Panc1 (cell line): ENCODE measurements at regions not wholly inside any gene's neighbourhood (a gene's known extent, or its start where the extent isn't known, plus 50 kb on each side); places are given as distances from the start of the nearest gene placed in this dataset.

Experiments used
- ATAC-seq: fragments of 200-7000 bp; cut with Tn5 transposase; 2 replicates; pipeline ENCODE4 v1.9.1; 2020; ENCODE audit warnings: mild to moderate bottlenecking, moderate library complexity
- BruUV-seq: library from RNA; stranded (reverse); fragments of 400-500 nt; replicated peaks from 2 replicates; lab custom pipeline; 2021; lab: Mats Ljungman, UMichigan
- CTCF ChIA-PET: fragments of 300-600 bp; sonication (Branson Sonifier 250); formaldehyde crosslinking; loops from one replicate; lab custom pipeline; 2022; ENCODE audit warnings: antibody characterized with exemption; lab: Charles Lee
- POLR2A ChIA-PET: fragments of 300-600 bp; sonication (Branson Sonifier 250); formaldehyde crosslinking; loops from one replicate; lab custom pipeline; 2022; ENCODE audit warnings: antibody characterized with exemption; lab: Charles Lee
- DNase-seq: peaks from one replicate; pipeline ENCODE4 v3.0.0-alpha.2; 2010; ENCODE audit warnings: low read depth, low spot score
- H3K27ac ChIP-seq: 2 replicates; pipeline ENCODE4 v1.5.1; 2011; ENCODE audit warnings: mild to moderate bottlenecking, low read length, inconsistent platforms
- H3K27me3 ChIP-seq: fragments of 200-500 bp; sonication (Bioruptor generic); 2 replicates; pipeline ENCODE4 v1.6.0; 2014; ENCODE audit warnings: low read length, inconsistent platforms; ENCODE audit not compliant: control insufficient read depth, insufficient read depth
- H3K36me3 ChIP-seq: fragments of 200-500 bp; sonication (Bioruptor generic); 2 replicates; pipeline ENCODE4 v1.5.1; 2014; ENCODE audit warnings: inconsistent platforms, mild to moderate bottlenecking, low read length, moderate library complexity; ENCODE audit not compliant: control insufficient read depth, insufficient read depth
- H3K4me1 ChIP-seq: 2 replicates; pipeline ENCODE4 v1.5.1; 2011; ENCODE audit warnings: inconsistent platforms, mild to moderate bottlenecking, low read length, moderate library complexity; ENCODE audit not compliant: control insufficient read depth, insufficient read depth
- H3K4me3 ChIP-seq, 2 experiments: 2 replicates each; pipeline ENCODE4 v1.5.1; 2011 to 2012; ENCODE audit warnings: low read depth in 2 of 2, low read length in 2 of 2, mild to moderate bottlenecking in 2 of 2, inconsistent platforms in 1 of 2, moderate library complexity in 1 of 2
- H3K9me3 ChIP-seq: fragments of 200-500 bp; sonication (Bioruptor generic); 2 replicates; pipeline ENCODE4 v1.5.1; 2014; ENCODE audit warnings: low read depth, mild to moderate bottlenecking, inconsistent platforms, low read length, moderate library complexity; ENCODE audit not compliant: control insufficient read depth, insufficient read depth
- POLR2AphosphoS5 ChIP-seq: IDR thresholded peaks from 2 replicates; pipeline ENCODE4 v1.6.1; 2012; ENCODE audit warnings: mild to moderate bottlenecking, low read depth, low read length, moderate library complexity
- SIN3A ChIP-seq: IDR thresholded peaks from 2 replicates; pipeline ENCODE4 v1.6.1; 2012; ENCODE audit warnings: low read depth, mild to moderate bottlenecking, low read length, moderate library complexity, borderline replicate concordance; ENCODE audit not compliant: insufficient read depth
- TCF7L2 ChIP-seq: IDR thresholded peaks from 2 replicates; pipeline ENCODE4 v1.6.1; 2011; ENCODE audit warnings: mild to moderate bottlenecking, low read depth, low read length, inconsistent platforms
- in situ Hi-C: cut with HindIII; loops from 2 replicates; pipeline ENCODE4 v1.10.0; 2016; ENCODE audit warnings: low sequenced_read_pairs, low pct_unique_long_range_greater_than_20kb
- intact Hi-C: fragments of 100-400 bp; cut with micrococcal nuclease; formaldehyde crosslinking; loops from one replicate; pipeline ENCODE4 v1.10.0; 2022; ENCODE audit not compliant: unreplicated experiment
- TF ChIP-seq, protein P1 (sequence below), 2 experiments: IDR thresholded peaks; 2 replicates each; pipeline ENCODE4 v1.6.1; 2011 to 2012; ENCODE audit warnings: low read depth in 2 of 2, control low read depth in 1 of 2, low read length in 1 of 2, mild to moderate bottlenecking in 1 of 2, moderate library complexity in 1 of 2; ENCODE audit not compliant: insufficient read depth in 1 of 2
- TF ChIP-seq, protein P2 (sequence below): fragments of 450-650 bp; IDR thresholded peaks from 2 replicates; pipeline ENCODE4 v1.5.1; 2017; ENCODE audit warnings: mild to moderate bottlenecking

- no TSS peak for BruUV-seq
- TF ChIP-seq, protein P1, sequence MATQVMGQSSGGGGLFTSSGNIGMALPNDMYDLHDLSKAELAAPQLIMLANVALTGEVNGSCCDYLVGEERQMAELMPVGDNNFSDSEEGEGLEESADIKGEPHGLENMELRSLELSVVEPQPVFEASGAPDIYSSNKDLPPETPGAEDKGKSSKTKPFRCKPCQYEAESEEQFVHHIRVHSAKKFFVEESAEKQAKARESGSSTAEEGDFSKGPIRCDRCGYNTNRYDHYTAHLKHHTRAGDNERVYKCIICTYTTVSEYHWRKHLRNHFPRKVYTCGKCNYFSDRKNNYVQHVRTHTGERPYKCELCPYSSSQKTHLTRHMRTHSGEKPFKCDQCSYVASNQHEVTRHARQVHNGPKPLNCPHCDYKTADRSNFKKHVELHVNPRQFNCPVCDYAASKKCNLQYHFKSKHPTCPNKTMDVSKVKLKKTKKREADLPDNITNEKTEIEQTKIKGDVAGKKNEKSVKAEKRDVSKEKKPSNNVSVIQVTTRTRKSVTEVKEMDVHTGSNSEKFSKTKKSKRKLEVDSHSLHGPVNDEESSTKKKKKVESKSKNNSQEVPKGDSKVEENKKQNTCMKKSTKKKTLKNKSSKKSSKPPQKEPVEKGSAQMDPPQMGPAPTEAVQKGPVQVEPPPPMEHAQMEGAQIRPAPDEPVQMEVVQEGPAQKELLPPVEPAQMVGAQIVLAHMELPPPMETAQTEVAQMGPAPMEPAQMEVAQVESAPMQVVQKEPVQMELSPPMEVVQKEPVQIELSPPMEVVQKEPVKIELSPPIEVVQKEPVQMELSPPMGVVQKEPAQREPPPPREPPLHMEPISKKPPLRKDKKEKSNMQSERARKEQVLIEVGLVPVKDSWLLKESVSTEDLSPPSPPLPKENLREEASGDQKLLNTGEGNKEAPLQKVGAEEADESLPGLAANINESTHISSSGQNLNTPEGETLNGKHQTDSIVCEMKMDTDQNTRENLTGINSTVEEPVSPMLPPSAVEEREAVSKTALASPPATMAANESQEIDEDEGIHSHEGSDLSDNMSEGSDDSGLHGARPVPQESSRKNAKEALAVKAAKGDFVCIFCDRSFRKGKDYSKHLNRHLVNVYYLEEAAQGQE (IDR thresholded peaks at IDR 0.05; ENCODE audit: insufficient read depth in 1 of 2, low read depth in 2 of 2, low read length in 1 of 2), result no peak
- TF ChIP-seq SIN3A (no peak), TCF7L2 (no peak), POLR2AphosphoS5 (no peak)
- TF ChIP-seq, protein P2, sequence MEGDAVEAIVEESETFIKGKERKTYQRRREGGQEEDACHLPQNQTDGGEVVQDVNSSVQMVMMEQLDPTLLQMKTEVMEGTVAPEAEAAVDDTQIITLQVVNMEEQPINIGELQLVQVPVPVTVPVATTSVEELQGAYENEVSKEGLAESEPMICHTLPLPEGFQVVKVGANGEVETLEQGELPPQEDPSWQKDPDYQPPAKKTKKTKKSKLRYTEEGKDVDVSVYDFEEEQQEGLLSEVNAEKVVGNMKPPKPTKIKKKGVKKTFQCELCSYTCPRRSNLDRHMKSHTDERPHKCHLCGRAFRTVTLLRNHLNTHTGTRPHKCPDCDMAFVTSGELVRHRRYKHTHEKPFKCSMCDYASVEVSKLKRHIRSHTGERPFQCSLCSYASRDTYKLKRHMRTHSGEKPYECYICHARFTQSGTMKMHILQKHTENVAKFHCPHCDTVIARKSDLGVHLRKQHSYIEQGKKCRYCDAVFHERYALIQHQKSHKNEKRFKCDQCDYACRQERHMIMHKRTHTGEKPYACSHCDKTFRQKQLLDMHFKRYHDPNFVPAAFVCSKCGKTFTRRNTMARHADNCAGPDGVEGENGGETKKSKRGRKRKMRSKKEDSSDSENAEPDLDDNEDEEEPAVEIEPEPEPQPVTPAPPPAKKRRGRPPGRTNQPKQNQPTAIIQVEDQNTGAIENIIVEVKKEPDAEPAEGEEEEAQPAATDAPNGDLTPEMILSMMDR, result no peak
- Histone ChIP-seq H3K36me3 (no peaks in the 10 kb centered on the region), H3K9me3 (no peaks in the 10 kb centered on the region), H3K27ac (no peak overlapping the region), H3K27me3 (no peaks in the 10 kb centered on the region), H3K4me3 (no peak overlapping the region), H3K4me1 (no peaks in the 10 kb centered on the region)
- no peak for DNase-seq
- intact Hi-C loops (no loop called here), in situ Hi-C loops (no loop called here)
- no peak for ATAC-seq
- CTCF ChIA-PET, result no interaction called here
- POLR2A ChIA-PET, result interaction anchor here (0.7 kb wide), 1 partner anchor 650 kb away, joined by 3 read pairs; no protein-coding TSS in a partner anchor
Measured at GRCh38 chr4:152033621-152034020, 272.8 kb upstream of the GATB start.

DNA sequence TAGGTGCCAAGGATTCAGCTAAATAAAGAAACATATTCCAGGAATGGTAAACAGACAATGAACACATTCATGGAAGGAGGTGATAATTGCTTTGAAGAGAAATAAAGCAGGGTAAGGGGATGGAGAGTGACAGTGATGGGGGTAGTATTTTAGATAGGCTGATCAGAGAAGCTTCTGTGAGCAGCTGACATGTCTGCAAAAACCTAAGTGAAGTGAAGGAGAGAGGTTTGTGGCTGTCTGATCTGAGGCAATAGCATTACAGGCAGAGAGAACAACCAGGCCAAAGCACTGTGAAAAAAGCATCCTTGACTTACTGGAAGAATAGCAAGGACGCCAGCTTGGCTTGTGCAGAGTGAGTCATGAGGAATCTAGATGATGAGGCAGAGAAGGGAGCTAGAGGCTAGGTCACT is 271.9 kb upstream of the GATB start:
- H3K27ac ChIP-seq, result no peak overlapping the region
- no peaks in the 10 kb centered on the region for H3K36me3 ChIP-seq
- H3K27me3 ChIP-seq, result no peaks in the 10 kb centered on the region
- ChIA-PET CTCF (no interaction called here), POLR2A (no interaction called here)
- no TSS peak for BruUV-seq
- ATAC-seq, result no peak
- H3K9me3 ChIP-seq, result no peaks in the 10 kb centered on the region
- DNase-seq, result no peak
- in situ Hi-C loops, result no loop called here
- intact Hi-C loops, result no loop called here
- H3K4me1 ChIP-seq, result no peaks in the 10 kb centered on the region
- TF ChIP-seq, protein P2, result no peak
- TF ChIP-seq POLR2AphosphoS5 (no peak), TCF7L2 (no peak), SIN3A (no peak)
- TF ChIP-seq, protein P1 (IDR thresholded peaks at IDR 0.05; ENCODE audit: insufficient read depth in 1 of 2, low read depth in 2 of 2, low read length in 1 of 2), result no peak
- no peak overlapping the region for H3K4me3 ChIP-seq
